Caco-2 (cell line): ENCODE measurements at regions not wholly inside any gene's neighbourhood (a gene's known extent, or its start where the extent isn't known, plus 50 kb on each side); places are given as distances from the start of the nearest gene placed in this dataset.

ENCODE experiments used
- BruUV-seq: library from RNA; stranded (reverse); fragments of 400-500 nt; replicated peaks from 2 replicates; lab custom pipeline; 2021; lab: Mats Ljungman, UMichigan
- CTCF ChIA-PET: fragments of 300-600 bp; sonication (Branson Sonifier 250); formaldehyde crosslinking; loops from one replicate; lab custom pipeline; 2022; ENCODE audit warnings: antibody characterized with exemption; lab: Charles Lee
- POLR2A ChIA-PET: fragments of 300-600 bp; sonication (Branson Sonifier 250); formaldehyde crosslinking; loops from one replicate; lab custom pipeline; 2022; ENCODE audit warnings: antibody characterized with exemption; lab: Charles Lee
- DNase-seq, 2 experiments: peaks; one replicate each; pipeline versions ENCODE4 v3.0.0 to v3.0.0-alpha.2; 2020 to 2022
- H3K27me3 ChIP-seq: replicated peaks from 2 replicates; pipeline ENCODE4 v1.6.0; 2011; ENCODE audit warnings: low read length; ENCODE audit not compliant: control insufficient read depth, insufficient read depth
- H3K36me3 ChIP-seq: 2 replicates; pipeline ENCODE4 v1.5.1; 2011; ENCODE audit warnings: low read length; ENCODE audit not compliant: control insufficient read depth, insufficient read depth
- H3K4me1 ChIP-seq: fragments of 250-450 bp; sonication (Bioruptor Pico); 2 replicates; pipeline ENCODE4 v1.5.1; 2020; ENCODE audit warnings: mild to moderate bottlenecking
- H3K4me3 ChIP-seq: 2 replicates; pipeline ENCODE4 v1.5.1; 2011; ENCODE audit warnings: low read depth, mild to moderate bottlenecking, control low read depth, low read length
- H3K9me3 ChIP-seq: fragments of 250-450 bp; sonication (Bioruptor Pico); 2 replicates; pipeline ENCODE4 v1.5.1; 2020; ENCODE audit warnings: mild to moderate bottlenecking, moderate library complexity
- H3K27ac Mint-ChIP-seq: one replicate; pipeline ENCODE4 v1.8.0; 2022; ENCODE audit warnings: mixed read lengths; ENCODE audit not compliant: unreplicated experiment
- H3K27me3 Mint-ChIP-seq: one replicate; pipeline ENCODE4 v1.8.0; 2022; ENCODE audit warnings: mixed read lengths; ENCODE audit not compliant: insufficient read depth, unreplicated experiment
- H3K36me3 Mint-ChIP-seq: one replicate; pipeline ENCODE4 v1.8.0; 2022; ENCODE audit warnings: mild to moderate bottlenecking, mixed read lengths; ENCODE audit not compliant: insufficient read depth, unreplicated experiment
- H3K4me1 Mint-ChIP-seq: one replicate; pipeline ENCODE4 v1.8.0; 2022; ENCODE audit warnings: low read depth, mixed read lengths; ENCODE audit not compliant: unreplicated experiment
- H3K4me3 Mint-ChIP-seq: one replicate; pipeline ENCODE4 v1.8.0; 2022; ENCODE audit warnings: mild to moderate bottlenecking, moderate library complexity, mixed read lengths; ENCODE audit not compliant: unreplicated experiment
- H3K9me3 Mint-ChIP-seq: one replicate; pipeline ENCODE4 v1.8.0; 2022; ENCODE audit warnings: mixed read lengths; ENCODE audit not compliant: unreplicated experiment
- CTCF ChIP-seq, 2 experiments: fragments of 200-600 bp in 1 of 2; IDR thresholded peaks; 1 replicate in 1 of 2; 2 replicates in 1 of 2; pipeline versions ENCODE4 v1.5.1 to v1.8.0; 2011 to 2022; ENCODE audit warnings: antibody characterized with exemption in 1 of 2, control low read depth in 1 of 2, inconsistent platforms in 1 of 2, low read depth in 1 of 2, low read length in 1 of 2, mild to moderate bottlenecking in 1 of 2, moderate library complexity in 1 of 2; ENCODE audit not compliant: insufficient read depth in 1 of 2, severe bottlenecking in 1 of 2, unreplicated experiment in 1 of 2
- intact Hi-C: fragments of 100-400 bp; cut with micrococcal nuclease; formaldehyde crosslinking; loops from one replicate; pipeline ENCODE4 v1.10.0; 2022; ENCODE audit not compliant: unreplicated experiment

- ChIA-PET CTCF (no interaction called here), POLR2A (no interaction called here)
- Mint-ChIP-seq H3K4me3 (no peak overlapping the region), H3K27me3 (no peaks in the 10 kb centered on the region), H3K9me3 (peaks cover 12% of the 10 kb centered on the region), H3K4me1 (no peaks in the 10 kb centered on the region), H3K27ac (no peak overlapping the region), H3K36me3 (no peaks in the 10 kb centered on the region)
- no TSS peak for BruUV-seq
- no peaks in the 10 kb centered on the region for H3K36me3 ChIP-seq
- TF ChIP-seq CTCF (IDR thresholded peaks at IDR 0.05; ENCODE audit: insufficient read depth in 1 of 2, low read depth in 1 of 2, low read length in 1 of 2, severe bottlenecking in 1 of 2, unreplicated experiment in 1 of 2) = no peak
- intact Hi-C loops = no loop called here
- no peaks in the 10 kb centered on the region for H3K27me3 ChIP-seq
- DNase-seq = no peak
- H3K4me1 ChIP-seq = no peaks in the 10 kb centered on the region
- peaks cover 4% of the 10 kb centered on the region; the same call in 1 of the 2 replicates for H3K9me3 ChIP-seq
- H3K4me3 ChIP-seq = no peak overlapping the region
Measured at GRCh38 chr13:65977525-65977924, 1252.6 kb downstream of the PCDH9 start.

GRCh38 chr13:65971541-65971940 is 1258.6 kb downstream of the PCDH9 start:
- no peak for DNase-seq
- CTCF ChIA-PET = no interaction called here
- no peak for TF ChIP-seq CTCF (IDR thresholded peaks at IDR 0.05; ENCODE audit: insufficient read depth in 1 of 2, low read depth in 1 of 2, low read length in 1 of 2, severe bottlenecking in 1 of 2, unreplicated experiment in 1 of 2)
- Histone ChIP-seq H3K4me3 (no peak overlapping the region), H3K9me3 (peaks cover 4% of the 10 kb centered on the region; the same call in 1 of the 2 replicates), H3K4me1 (no peaks in the 10 kb centered on the region), H3K36me3 (no peaks in the 10 kb centered on the region), H3K27me3 (no peaks in the 10 kb centered on the region)
- Mint-ChIP-seq H3K27me3 (no peaks in the 10 kb centered on the region), H3K9me3 (peaks cover under 1% of the 10 kb centered on the region), H3K4me3 (no peak overlapping the region), H3K4me1 (no peaks in the 10 kb centered on the region), H3K27ac (no peak overlapping the region), H3K36me3 (no peaks in the 10 kb centered on the region)
- intact Hi-C loops = no loop called here
- POLR2A ChIA-PET = no interaction called here
- BruUV-seq = no TSS peak

GRCh38 chr13:65966991-65967451 is 1263.1 kb downstream of the PCDH9 start:
- Histone ChIP-seq H3K4me1 (no peaks in the 10 kb centered on the region), H3K27me3 (no peaks in the 10 kb centered on the region), H3K9me3 (no peaks in the 10 kb centered on the region), H3K36me3 (no peaks in the 10 kb centered on the region), H3K4me3 (no peak overlapping the region)
- DNase-seq = peak; percentile 45 to 63
- Mint-ChIP-seq H3K27me3 (no peaks in the 10 kb centered on the region), H3K9me3 (no peaks in the 10 kb centered on the region), H3K4me1 (no peaks in the 10 kb centered on the region), H3K27ac (no peak overlapping the region), H3K4me3 (no peak overlapping the region), H3K36me3 (no peaks in the 10 kb centered on the region)
- POLR2A ChIA-PET = no interaction called here
- CTCF ChIA-PET = no interaction called here
- TF ChIP-seq CTCF (IDR thresholded peaks at IDR 0.05; ENCODE audit: insufficient read depth in 1 of 2, low read depth in 1 of 2, low read length in 1 of 2, severe bottlenecking in 1 of 2, unreplicated experiment in 1 of 2) = peak; percentile 37 to 46
- intact Hi-C loops = loop anchor here (1.0 to 5.0 kb wide), 2 partner anchors 311 to 1270 kb away; no protein-coding TSS in a partner anchor
- BruUV-seq = no TSS peak
